NCI-H2171 treated with DMSO at 0.1 percent for 48 hours (cell line): ENCODE measurements at regions not wholly inside any gene's neighbourhood (a gene's known extent, or its start where the extent isn't known, plus 50 kb on each side); places are given as distances from the start of the nearest gene placed in this dataset.

Experiments used
- DNase-seq: peaks from one replicate; lab custom pipeline; 2025; lab: John Stamatoyannopoulos, UW

GRCh38 chr9:105146677-105147076 lies 97.8 kb upstream of the SLC44A1 start:
- peak; percentile 31 for DNase-seq

GRCh38 chr9:105147110-105147871 lies 97.2 kb upstream of the SLC44A1 start:
- no peak for DNase-seq

GRCh38 chr9:105148328-105149006 lies 96.0 kb upstream of the SLC44A1 start:
- DNase-seq, result no peak

- DNase-seq, result no peak
Observed at GRCh38 chr9:105150991-105151685, 93.3 kb upstream of the SLC44A1 start.

- DNase-seq, result no peak
Observed at GRCh38 chr9:105151686-105151995, 92.8 kb upstream of the SLC44A1 start.

- no peak for DNase-seq
Observed at GRCh38 chr9:105154723-105155191, 89.7 kb upstream of the SLC44A1 start.

GRCh38 chr9:105157171-105157583 lies 87.3 kb upstream of the SLC44A1 start:
- DNase-seq, result peak; percentile 50

- DNase-seq, result no peak
Observed at GRCh38 chr9:105158020-105158419, 86.4 kb upstream of the SLC44A1 start.

GRCh38 chr9:105158898-105159297 lies 85.6 kb upstream of the SLC44A1 start:
- peak; percentile 65 for DNase-seq

GRCh38 chr9:105168870-105169319 lies 75.6 kb upstream of the SLC44A1 start:
- DNase-seq, result peak; percentile 24

GRCh38 chr9:105171076-105171475 lies 73.4 kb upstream of the SLC44A1 start:
- no peak for DNase-seq

GRCh38 chr9:105171589-105171988 lies 72.9 kb upstream of the SLC44A1 start:
- no peak for DNase-seq

GRCh38 chr9:105172436-105172835 lies 72.0 kb upstream of the SLC44A1 start:
- no peak for DNase-seq

GRCh38 chr9:105173306-105173705 lies 71.1 kb upstream of the SLC44A1 start:
- peak; percentile 43 for DNase-seq

- no peak for DNase-seq
Observed at GRCh38 chr9:105173826-105174225, 70.6 kb upstream of the SLC44A1 start.

- DNase-seq, result no peak
Observed at GRCh38 chr9:105176194-105176593, 68.3 kb upstream of the SLC44A1 start.

- no peak for DNase-seq
Observed at GRCh38 chr9:105178076-105178475, 66.4 kb upstream of the SLC44A1 start.

GRCh38 chr9:105187781-105188180 lies 56.7 kb upstream of the SLC44A1 start:
- DNase-seq, result no peak

GRCh38 chr9:105188746-105189145 lies 55.7 kb upstream of the SLC44A1 start:
- no peak for DNase-seq

GRCh38 chr9:105191508-105192121 lies 52.8 kb upstream of the SLC44A1 start:
- no peak for DNase-seq

- DNase-seq, result no peak
Observed at GRCh38 chr9:105193560-105193959, 50.9 kb upstream of the SLC44A1 start.

- no peak for DNase-seq
Observed at GRCh38 chr9:105194234-105194633, 50.2 kb upstream of the SLC44A1 start.
